ENCODE measurements at regions not wholly inside any gene's neighbourhood (a gene's known extent, or its start where the extent isn't known, plus 50 kb on each side); places are given as distances from the start of the nearest gene placed in this dataset.

DNA sequence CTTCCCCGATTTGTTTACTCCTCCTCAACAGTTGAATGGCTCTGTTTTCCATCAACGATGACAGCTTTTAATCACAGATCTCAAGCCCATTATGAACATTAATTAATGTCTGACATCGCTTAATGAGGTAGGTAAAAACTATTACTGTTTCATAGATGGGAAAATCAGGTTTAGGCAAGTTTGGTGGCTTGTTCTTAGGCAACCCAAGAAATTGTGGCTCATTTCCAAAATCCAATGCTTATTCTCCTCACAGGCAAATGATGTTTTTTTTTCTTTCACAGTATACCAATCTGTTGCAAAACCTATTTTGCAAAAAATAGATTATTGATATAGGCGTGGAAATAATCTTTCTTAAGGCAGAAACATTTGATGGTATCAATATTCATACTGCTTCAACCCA lies 70.8 kb upstream of the CHD1 start:
- intact Hi-C loops (cut with micrococcal nuclease) = no loop called here
- no peaks in the 10 kb centered on the region for H3K36me3 Mint-ChIP-seq
- H3K27ac ChIP-seq (ENCODE audit: low read length) = no peak overlapping the region
- H3K4me3 ChIP-seq (ENCODE audit: low read length) = no peak overlapping the region
- no peaks in the 10 kb centered on the region for H3K9me3 ChIP-seq (ENCODE audit: control insufficient read depth, insufficient read depth, low read length)
- H3K4me1 ChIP-seq (ENCODE audit: control insufficient read depth, insufficient read depth, low read length) = no peaks in the 10 kb centered on the region
- DNase-seq (no peak), ATAC-seq (no peak)
- WGBS (ENCODE audit: insufficient coverage) = 91% methylated on average over 2 of the region's 4 CpGs
- TF ChIP-seq, protein P1, sequence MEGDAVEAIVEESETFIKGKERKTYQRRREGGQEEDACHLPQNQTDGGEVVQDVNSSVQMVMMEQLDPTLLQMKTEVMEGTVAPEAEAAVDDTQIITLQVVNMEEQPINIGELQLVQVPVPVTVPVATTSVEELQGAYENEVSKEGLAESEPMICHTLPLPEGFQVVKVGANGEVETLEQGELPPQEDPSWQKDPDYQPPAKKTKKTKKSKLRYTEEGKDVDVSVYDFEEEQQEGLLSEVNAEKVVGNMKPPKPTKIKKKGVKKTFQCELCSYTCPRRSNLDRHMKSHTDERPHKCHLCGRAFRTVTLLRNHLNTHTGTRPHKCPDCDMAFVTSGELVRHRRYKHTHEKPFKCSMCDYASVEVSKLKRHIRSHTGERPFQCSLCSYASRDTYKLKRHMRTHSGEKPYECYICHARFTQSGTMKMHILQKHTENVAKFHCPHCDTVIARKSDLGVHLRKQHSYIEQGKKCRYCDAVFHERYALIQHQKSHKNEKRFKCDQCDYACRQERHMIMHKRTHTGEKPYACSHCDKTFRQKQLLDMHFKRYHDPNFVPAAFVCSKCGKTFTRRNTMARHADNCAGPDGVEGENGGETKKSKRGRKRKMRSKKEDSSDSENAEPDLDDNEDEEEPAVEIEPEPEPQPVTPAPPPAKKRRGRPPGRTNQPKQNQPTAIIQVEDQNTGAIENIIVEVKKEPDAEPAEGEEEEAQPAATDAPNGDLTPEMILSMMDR (IDR thresholded peaks at IDR 0.05) = no peak
- H3K9me3 Mint-ChIP-seq = no peaks in the 10 kb centered on the region
- H3K27ac Mint-ChIP-seq = no peak overlapping the region
- no peaks in the 10 kb centered on the region for H3K27me3 Mint-ChIP-seq (ENCODE audit: low read depth in 2 of 2)
- no peak overlapping the region for H3K4me3 Mint-ChIP-seq
- peaks cover 14 to 23% of the 10 kb centered on the region in 2 donors for H3K4me1 Mint-ChIP-seq
- H3K36me3 ChIP-seq (ENCODE audit: control insufficient read depth, insufficient read depth, low read length) = no peaks in the 10 kb centered on the region
- H3K27me3 ChIP-seq (ENCODE audit: control insufficient read depth, insufficient read depth, low read length) = no peaks in the 10 kb centered on the region

DNA sequence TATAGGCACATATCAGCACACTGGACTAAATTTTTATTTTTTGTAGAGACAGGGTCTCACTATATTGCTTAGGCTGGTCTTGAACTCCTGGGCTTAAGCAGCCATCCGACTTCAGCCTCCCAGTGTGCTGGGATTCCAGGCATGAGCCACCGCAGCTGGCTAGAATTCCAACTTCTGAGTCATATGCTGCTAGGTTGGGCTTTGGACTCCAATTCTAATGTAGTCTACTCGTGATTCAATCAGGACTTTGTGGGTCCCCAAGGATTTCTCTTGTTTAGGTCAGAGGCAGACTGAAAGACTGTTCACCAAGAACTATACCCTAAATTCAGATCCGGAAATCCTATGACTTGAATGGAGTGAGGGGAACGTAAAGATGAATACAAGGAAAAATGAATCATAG lies 68.2 kb upstream of the CHD1 start:
- Histone ChIP-seq H3K36me3 (ENCODE audit: control insufficient read depth, insufficient read depth, low read length) (no peaks in the 10 kb centered on the region), H3K27me3 (ENCODE audit: control insufficient read depth, insufficient read depth, low read length) (no peaks in the 10 kb centered on the region), H3K4me3 (ENCODE audit: low read length) (no peak overlapping the region), H3K27ac (ENCODE audit: low read length) (no peak overlapping the region), H3K9me3 (ENCODE audit: control insufficient read depth, insufficient read depth, low read length) (no peaks in the 10 kb centered on the region), H3K4me1 (ENCODE audit: control insufficient read depth, insufficient read depth, low read length) (no peaks in the 10 kb centered on the region)
- Mint-ChIP-seq H3K9me3 (no peaks in the 10 kb centered on the region), H3K27me3 (ENCODE audit: low read depth in 2 of 2) (no peaks in the 10 kb centered on the region), H3K36me3 (no peaks in the 10 kb centered on the region), H3K27ac (no peak overlapping the region), H3K4me1 (peaks cover 11 to 19% of the 10 kb centered on the region in 2 donors), H3K4me3 (no peak overlapping the region)
- TF ChIP-seq, protein P1 (IDR thresholded peaks at IDR 0.05) = no peak
- ATAC-seq = no peak
- intact Hi-C loops (cut with micrococcal nuclease) = no loop called here
- WGBS (ENCODE audit: insufficient coverage) = 87% methylated on average over 3 of the region's 5 CpGs
- no peak for DNase-seq

DNA sequence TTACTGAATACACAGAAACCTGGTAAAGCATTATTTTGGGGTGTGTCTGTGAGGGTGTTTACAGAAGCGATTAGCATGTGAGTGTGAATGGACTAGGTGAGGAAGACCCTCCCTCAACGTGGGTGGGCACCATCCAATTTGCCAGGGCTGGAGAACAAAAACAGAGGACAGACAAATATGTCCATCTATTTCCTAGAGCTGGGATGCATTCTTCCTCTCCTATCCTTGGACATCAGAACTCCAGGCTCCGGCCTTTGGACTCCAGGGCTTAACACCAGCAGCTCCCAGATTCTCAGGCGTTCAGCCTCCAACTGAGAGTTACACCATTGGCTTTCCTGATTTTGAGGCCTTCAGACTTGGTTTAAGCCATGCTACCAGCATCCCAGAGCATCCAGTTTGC lies 65.8 kb upstream of the CHD1 start:
- WGBS (ENCODE audit: insufficient coverage) = 86% methylated on average over 4 of the region's 4 CpGs
- DNase-seq (no peak), ATAC-seq (no peak)
- H3K9me3 Mint-ChIP-seq = no peaks in the 10 kb centered on the region
- intact Hi-C loops (cut with micrococcal nuclease) = no loop called here
- TF ChIP-seq, protein P1 (IDR thresholded peaks at IDR 0.05) = no peak
- peaks cover 0 to 4% of the 10 kb centered on the region in 2 donors for H3K4me1 Mint-ChIP-seq
- H3K4me3 ChIP-seq (ENCODE audit: low read length) = no peak overlapping the region
- no peaks in the 10 kb centered on the region for H3K27me3 Mint-ChIP-seq (ENCODE audit: low read depth in 2 of 2)
- H3K36me3 Mint-ChIP-seq = no peaks in the 10 kb centered on the region
- no peak overlapping the region for H3K27ac Mint-ChIP-seq
- H3K27me3 ChIP-seq (ENCODE audit: control insufficient read depth, insufficient read depth, low read length) = no peaks in the 10 kb centered on the region
- H3K4me3 Mint-ChIP-seq = no peak overlapping the region
- H3K27ac ChIP-seq (ENCODE audit: low read length) = no peak overlapping the region
- H3K36me3 ChIP-seq (ENCODE audit: control insufficient read depth, insufficient read depth, low read length) = no peaks in the 10 kb centered on the region
- no peaks in the 10 kb centered on the region for H3K4me1 ChIP-seq (ENCODE audit: control insufficient read depth, insufficient read depth, low read length)
- H3K9me3 ChIP-seq (ENCODE audit: control insufficient read depth, insufficient read depth, low read length) = no peaks in the 10 kb centered on the region

DNA sequence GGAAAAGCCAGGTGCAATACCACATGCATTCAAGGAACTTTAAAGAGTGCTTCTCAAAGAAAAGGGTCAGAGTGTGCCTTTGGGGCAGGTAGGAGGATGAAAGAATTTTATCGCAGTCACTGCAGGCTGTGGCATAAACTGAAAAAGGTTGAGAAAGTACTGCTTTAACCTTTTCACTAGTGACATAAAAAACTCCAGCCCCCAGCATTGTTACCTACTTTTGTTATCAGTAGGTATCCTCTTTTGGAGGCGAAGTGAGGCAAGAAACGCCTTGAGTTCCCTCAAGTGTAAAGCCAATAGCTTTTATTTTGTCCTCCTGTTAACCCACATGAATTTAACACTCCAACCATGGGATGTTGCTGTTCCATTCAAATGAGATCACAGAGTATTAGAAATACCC lies 64.7 kb upstream of the CHD1 start:
- Histone ChIP-seq H3K27me3 (ENCODE audit: control insufficient read depth, insufficient read depth, low read length) (no peaks in the 10 kb centered on the region), H3K27ac (ENCODE audit: low read length) (no peak overlapping the region), H3K9me3 (ENCODE audit: control insufficient read depth, insufficient read depth, low read length) (no peaks in the 10 kb centered on the region), H3K4me1 (ENCODE audit: control insufficient read depth, insufficient read depth, low read length) (no peaks in the 10 kb centered on the region), H3K36me3 (ENCODE audit: control insufficient read depth, insufficient read depth, low read length) (no peaks in the 10 kb centered on the region), H3K4me3 (ENCODE audit: low read length) (no peak overlapping the region)
- Mint-ChIP-seq H3K9me3 (no peaks in the 10 kb centered on the region), H3K4me1 (peaks cover 0 to 15% of the 10 kb centered on the region in 2 donors), H3K27ac (no peak overlapping the region), H3K36me3 (no peaks in the 10 kb centered on the region), H3K27me3 (ENCODE audit: low read depth in 2 of 2) (no peaks in the 10 kb centered on the region), H3K4me3 (no peak overlapping the region)
- WGBS (ENCODE audit: insufficient coverage) = 77% methylated on average over 3 of the region's 3 CpGs
- ATAC-seq (no peak), DNase-seq (no peak)
- intact Hi-C loops (cut with micrococcal nuclease) = no loop called here
- TF ChIP-seq, protein P1 (IDR thresholded peaks at IDR 0.05) = no peak
